Smooth muscle cell of the brain vasculature (primary cell): ENCODE measurements at regions not wholly inside any gene's neighbourhood (a gene's known extent, or its start where the extent isn't known, plus 50 kb on each side); places are given as distances from the start of the nearest gene placed in this dataset.
"Not testable (repeated sequence)": the region's sequence is repeated elsewhere in the genome, so short reads cannot be mapped to it uniquely, and the experiment has no call there.

Source experiments
- DNase-seq: peaks from one replicate; pipeline ENCODE4 v3.0.0-alpha.2; 2012; ENCODE audit warnings: low read depth, low spot score

DNA sequence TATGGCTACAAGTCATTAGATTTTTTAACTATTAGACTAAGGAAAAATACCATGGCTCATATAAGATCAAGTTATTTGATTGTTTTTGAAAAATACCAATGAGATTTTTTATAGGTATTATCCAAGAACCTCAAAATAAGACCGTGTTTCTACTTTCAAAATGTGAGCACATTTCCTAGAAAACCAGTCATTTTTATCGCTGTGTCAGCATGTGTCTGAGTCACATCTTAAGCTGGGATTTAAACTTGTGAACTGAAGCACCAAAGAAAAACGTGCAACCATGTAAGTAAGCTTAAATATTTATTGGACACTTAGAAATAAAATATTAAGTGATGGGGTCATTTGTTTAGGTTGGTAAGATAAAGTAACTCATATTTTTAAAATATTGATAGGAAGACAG, 1676.0 kb upstream of the NUDT12 start:
- no peak for DNase-seq

DNA sequence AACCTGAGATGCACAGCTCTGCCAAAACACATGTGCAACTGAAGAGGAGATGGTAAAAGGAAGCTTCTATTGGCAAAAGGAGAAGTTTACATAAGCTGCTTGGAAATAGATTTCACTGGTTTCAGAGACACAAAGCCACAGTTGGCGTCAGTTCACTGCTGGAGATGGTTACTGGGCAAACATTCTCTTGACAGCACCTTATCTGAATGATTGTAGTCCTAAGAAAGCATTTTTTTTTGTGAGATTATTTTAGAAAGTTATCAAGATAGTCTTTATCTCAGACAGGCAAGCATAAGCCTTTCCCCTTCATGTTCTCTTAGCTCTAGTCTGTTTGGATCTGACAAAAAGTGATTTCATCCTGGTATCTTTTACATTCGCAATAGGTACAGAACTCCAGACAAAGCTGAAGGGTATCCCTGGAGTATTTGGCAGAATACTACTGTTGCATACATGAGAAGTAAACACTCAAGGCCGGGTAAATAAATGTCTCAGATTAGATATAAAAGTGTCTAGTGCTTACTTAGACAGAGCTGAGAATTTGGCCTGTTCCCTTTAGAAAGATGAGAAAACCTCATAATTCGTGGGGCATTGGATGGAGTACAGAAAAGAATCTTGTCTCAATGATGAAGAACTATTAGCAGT, 1668.0 kb upstream of the NUDT12 start:
- no peak for DNase-seq

DNA sequence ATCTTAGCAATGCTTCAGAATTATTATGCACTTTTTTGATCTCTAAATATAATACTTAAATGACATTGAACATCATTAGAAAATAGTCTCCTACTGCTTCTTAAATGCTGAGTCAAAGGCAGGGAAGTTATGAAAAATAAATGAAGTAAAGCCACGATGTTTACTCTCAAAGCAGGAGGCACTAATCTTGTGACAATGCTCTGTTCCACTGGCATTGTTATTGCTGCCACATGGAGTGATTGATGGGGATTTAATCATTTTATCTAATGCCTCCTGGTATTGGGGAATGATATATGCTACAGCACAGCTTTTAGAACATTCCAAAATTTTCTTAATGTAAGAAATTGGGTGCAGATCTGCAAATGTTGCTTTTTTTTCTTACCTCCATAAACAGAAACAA, 1655.4 kb upstream of the NUDT12 start:
- no peak for DNase-seq

DNA sequence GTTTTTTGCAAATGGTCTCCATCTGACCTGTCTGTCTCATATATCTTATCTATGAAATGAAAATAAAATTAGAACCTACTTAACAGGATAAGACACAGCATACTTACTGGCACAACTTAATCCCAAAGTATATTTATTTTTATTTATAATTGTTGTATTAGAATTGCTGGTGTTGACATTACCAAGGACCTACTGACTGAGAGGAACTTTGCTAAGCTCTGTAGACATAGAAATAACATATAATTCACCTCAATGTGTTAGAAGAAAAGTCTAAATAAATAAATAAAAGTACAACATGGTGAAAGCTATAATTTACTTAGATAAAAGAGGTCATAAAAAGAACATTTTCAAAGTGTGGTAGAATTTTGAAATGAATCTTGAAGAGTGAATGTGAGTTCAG, 1650.5 kb upstream of the NUDT12 start:
- DNase-seq = no peak

DNA sequence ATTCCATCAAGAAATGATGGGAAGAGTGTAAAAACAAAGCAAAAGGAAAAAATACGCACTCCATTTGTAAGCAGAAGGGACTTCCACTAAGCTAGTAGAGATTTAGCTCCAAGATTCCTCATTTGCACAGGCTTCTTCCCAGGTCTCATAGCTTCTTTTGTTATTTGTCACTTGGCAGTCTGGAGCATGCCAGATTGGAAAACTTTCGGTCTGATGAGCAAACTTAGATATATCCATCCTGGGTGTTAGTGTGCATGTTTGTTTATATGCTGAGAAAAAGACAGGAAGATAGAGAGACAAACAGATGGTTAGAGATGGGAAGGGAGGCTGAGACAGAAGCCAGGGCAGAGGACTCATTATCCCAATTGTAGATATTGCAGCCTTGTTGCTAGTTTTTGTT, 1644.5 kb upstream of the NUDT12 start:
- no peak for DNase-seq

DNA sequence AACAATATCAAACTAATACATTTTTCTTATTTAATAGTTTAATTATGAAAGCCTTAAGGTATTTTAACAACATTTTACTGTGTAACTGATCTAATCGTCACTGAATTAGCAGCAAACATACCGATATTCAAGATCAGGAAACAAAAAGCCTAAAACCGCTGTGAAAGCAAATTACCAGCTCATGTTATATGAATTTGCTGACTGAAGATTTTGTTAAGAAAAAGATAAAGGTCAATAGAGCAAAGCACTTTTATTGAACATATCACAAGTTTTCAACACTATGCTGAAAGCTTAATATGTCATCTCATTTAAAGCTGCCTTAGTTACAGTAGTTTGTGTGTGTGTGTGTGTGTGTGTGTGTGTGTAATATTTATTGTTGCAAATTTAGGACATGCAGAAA, 1634.9 kb upstream of the NUDT12 start:
- DNase-seq = no peak

DNA sequence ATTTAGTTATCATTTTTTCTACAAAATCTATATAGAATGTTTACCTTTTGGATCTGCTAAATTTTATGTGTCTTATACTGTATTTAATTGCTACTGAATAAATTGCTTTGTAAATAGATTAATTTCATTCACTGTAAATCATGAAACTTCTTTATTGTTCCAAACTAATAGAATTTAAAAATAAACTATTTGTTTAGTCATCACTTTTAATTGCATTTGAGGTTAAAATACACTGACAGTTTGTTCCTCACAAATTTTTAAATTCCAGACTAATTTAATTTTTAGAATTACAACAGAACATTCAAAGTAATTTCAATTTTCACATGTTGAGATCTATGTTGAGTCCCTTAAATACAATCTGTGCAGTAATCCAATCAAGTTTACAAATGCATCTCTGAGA, 1633.2 kb upstream of the NUDT12 start:
- no peak for DNase-seq

DNA sequence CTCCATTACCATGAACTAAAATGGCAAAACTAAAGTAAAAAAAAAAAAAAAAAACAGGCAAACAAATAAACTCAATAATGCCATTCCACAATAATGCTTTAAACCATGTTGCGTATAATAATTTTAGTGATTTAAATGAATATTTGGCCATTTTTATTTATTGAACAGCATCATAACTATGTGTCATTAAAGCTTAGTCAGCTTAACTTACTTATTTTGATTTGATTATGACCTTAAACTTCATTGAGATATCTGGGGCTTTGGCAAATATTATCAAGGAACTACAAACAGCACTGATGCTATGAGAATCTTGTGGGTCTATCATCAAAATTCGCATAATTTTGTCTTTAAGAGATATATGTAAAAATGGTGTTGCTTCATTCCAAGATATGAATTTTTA, 1610.3 kb upstream of the NUDT12 start:
- no peak for DNase-seq

DNA sequence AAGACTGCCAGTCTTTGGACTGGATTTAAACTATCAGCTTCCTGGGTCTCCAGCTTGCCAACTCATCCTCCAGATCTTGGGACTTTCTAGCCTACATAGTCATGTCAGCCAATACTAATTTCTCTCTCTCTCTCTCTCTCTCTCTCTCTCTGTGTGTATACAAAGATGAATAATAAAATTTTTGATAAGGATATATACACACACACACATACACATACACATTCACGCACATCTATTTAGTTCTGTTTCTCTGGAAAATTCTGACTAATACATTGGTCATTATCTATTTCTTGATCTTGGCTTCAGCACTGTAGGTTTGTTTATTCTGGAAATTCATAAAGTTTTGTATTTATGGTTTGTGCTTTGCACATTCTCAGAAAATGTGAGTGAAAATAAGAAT, 1606.2 kb upstream of the NUDT12 start:
- DNase-seq = no peak

DNA sequence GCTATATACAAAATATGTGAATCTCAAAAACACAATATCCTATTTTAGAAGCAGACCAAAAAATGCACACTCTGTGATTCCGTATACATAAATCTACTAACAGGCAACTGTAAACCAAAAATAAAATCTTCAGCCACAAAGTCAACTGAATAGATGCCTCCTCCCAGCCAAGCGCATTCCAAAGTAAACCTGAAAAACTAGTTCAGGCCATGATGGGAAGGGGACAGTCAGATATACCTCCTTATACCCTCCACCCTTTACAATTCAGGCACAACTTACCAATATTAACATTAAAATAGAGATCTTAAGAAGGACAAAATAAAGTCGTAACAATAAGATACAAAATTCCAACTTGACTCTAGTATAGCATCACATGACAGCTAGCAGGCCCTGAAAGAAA, 1604.5 kb upstream of the NUDT12 start:
- no peak for DNase-seq

DNA sequence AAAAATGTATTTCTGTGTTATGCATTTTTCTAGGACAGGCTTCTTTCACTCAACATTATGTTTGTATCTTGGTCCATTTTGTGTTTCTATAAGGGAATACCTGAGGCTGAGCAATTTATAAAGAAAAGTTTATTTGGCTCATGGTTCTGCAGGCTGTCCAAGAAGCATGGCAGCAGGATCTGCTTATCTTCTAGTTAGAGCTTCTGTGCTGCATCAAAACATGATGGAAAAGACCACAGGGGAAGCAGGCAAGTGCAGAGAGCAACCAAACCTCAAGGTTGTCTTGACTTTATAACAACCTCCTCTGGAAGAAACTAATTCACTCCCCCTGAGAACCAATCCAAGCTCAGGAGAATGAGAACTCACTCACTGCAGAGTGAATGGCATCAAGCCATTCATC, 1601.0 kb upstream of the NUDT12 start:
- DNase-seq = no peak

DNA sequence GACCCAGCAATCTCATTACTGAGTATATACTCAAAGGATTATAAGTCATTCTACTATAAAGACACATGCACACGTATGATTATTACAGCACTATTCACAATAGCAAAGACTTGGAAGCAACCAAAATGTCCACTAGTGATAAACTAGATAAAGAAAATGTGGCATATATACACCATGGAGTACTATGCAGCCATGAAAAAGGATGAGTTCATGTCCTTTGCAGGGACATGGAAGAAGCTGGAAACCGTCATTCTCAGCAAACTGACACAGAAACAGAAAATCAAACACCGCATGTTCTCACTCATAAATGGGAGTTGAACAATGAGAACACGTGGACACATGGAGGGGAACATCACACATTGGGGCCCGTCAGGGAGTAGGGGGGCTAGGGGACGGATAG, 1600.0 kb upstream of the NUDT12 start:
- not testable (repeated sequence) for DNase-seq

DNA sequence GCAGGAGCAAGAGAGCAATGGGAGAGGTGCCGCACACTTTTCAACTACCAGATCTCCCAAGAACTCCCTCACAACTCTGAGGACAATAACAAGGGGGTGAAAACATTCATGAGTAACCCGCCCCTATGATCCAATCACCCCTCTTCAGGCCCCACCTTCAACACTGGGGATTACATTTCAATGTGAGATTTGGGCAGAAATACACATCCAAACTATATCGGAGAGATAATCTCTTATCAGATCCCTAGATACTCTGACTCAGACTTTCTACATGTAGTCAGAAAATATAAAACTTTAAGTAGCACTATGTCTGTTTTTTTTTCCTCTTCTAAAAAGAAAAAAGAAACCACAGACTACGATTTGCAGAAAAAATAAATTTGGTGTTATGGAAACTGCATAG, 1595.9 kb upstream of the NUDT12 start:
- no peak for DNase-seq

DNA sequence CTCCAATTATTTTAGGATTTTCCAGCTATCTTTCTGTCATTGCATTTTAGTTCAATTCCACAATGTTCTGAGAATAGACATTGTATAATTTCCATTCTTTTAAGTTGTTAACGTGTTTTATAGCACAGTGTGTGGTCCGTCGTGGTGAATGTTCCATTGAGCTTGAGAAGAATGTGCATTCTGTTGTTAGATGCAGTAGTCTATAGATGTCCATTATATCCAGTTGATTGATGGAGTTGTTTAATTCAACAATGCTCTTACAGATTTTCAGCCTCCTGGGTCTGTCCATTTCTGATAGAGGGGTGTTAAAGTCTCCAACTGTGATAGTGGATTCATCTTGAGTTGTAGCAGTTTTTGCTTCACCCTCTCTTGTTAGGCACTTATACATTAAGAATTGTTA, 1587.7 kb upstream of the NUDT12 start:
- DNase-seq = no peak

DNA sequence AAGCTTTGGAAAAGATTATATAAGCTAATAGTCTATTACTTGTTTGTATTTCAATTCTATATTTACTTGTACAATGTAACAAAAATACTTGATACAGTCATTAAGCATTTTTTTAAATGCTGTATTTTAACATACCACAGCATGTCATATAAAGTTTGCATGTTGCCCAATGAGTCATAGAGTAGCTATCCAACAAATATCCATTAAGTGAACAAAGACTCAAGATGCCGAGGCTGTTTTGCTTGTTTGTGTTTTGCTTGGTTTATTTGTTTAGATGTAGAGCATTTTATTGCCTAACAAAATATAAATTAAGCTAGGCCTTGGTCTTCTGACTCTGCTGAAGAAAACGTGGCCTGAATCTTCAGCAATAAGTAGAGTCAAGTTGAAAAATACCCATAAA, 1584.3 kb upstream of the NUDT12 start:
- no peak for DNase-seq

DNA sequence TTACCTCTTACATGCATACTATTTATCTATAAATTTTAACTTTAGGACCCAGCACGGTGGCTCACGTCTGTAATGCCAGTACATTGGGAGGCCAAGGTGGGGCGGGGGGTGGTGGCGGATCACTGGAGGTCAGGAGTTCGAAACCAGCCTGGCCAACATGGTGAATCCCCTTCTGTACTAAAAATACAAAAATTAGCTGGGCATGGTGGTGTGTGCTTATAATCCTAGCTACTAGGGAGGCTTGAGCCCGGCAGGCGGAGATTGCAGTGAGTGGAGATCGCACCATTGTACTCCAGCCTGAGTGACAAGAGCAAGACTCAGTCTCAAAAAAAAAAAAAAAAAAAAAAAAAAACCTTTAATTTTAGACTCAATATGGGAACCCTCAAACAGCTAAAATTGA, 1582.6 kb upstream of the NUDT12 start:
- DNase-seq = no peak

DNA sequence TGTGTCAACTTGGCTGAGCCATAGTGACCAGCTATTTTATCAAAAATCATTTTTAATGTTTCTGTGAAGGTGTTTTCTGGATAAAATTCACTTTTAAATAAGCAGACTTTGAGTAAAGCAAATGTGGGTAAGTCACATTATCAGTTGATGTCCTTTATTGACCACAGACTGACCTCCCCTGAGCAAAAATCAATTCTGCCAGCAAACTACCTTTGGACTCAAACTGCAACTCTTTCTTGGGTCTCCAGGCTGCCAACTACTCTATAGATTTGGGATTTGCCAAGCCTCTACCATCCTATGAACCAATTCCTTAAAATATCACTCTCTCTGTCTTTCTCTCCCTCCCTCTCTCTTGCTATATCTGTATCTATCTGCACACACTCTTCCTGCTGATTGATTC, 1571.7 kb upstream of the NUDT12 start:
- DNase-seq = no peak

DNA sequence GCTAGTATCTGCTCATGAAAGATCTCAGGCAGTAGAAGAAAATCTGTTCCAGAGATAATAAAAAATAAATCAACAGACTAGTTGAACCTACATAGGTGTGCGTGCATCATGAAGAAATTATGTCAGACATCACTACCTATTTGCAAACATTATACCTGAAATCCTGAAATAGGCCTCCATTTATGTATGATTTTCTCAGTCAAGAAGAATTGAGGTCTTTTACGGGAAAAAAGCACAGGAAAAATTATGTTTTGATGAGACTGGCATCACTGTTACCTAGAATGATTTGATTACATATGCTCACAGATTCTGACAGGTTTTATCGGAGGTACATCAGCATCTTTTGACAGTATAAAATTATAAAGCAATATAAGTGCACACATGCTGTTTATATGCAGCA, 1570.5 kb upstream of the NUDT12 start:
- no peak for DNase-seq

DNA sequence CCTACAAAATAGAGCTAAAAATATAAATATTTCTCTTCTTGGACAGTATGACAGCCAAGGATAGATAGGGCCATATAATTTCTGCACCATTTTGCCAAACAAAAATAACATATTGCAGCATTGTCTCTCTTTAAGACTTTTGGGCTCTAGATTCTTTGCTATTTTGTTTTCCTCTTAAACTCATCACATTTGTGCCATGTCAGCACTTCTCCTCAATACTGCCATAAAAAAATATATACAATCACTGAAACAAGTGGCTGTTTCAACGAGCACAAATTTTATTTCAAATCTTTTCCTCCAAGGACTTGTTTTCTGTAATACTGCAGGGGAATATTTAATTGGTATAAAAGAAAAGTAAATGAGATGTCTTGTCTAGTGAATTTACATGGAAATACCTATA, 1570.0 kb upstream of the NUDT12 start:
- no peak for DNase-seq

DNA sequence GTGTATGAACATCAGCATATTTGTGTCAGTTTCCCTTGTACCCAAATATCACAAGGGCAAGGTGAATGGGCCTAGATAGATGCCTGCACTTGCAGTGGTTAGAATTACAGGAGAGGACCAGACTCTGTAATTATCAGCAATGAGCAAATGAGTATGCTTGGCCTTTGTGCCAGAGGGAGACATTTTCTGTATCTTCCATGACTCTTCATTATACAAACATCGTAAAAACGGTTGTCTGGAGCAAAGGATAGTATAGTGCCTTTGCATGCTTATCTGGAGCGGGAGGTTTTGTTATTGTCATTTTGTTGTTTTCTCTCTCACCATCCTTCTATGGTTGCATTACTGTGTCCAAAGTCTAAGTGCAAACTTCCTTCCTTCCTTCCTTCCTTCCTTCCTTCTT, 1568.5 kb upstream of the NUDT12 start:
- no peak for DNase-seq

DNA sequence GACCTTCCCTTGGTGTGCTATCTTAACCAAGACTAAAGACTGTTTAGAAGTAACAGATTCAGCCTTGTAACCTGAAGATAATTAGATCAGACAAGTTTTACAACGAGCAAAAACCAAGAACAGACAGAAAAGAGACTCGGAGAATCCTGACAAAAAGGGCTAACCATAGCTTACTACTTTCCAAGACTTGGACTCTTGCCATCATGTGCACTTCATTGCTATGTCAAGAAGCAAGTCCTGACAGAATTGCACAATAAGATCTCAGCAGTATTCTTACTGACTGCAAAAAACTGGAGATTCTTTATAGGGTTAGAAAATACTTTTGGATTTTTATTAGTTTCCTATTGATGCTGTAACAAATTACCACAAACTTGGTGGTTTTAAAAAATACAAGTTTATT, 1539.0 kb upstream of the NUDT12 start:
- peak; percentile 28 for DNase-seq

DNA sequence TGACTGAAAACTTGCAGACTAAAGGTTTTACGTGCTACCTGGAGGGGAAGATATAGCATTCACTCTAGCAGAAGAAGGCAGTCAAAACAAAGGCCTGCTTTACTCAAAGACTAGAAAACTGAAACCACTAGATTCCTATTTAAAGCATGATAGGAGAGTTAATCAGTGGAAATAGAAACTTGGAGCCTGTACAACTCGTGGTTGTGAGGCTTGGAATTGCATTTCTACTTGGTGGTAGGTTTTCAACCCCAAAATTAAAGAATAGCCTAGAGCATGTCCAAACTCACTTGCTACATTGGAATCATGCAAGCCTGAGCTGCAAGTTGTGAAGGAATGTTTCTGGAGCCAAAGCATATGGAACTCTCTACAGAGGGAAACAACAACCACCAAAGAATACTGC, 1526.4 kb upstream of the NUDT12 start:
- no peak for DNase-seq

DNA sequence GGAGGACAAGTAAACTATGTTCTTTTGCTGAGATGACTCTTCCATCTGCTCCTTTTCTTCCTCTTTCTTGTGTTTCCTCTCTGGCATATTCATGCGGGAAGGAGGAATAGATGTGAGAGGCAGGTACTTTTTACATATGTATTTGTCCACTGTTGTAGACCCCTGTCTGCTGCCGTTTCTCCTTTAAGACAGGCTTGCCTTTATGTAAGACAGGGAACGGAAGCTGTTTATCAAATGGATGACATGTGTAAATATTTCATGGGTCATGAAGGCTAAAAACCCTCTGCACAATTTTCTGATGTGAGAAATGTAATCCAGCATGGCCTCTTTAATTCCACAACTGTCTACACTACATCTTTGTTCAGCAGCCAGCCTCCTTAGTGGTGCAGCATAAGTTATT, 1525.5 kb upstream of the NUDT12 start:
- DNase-seq = no peak

DNA sequence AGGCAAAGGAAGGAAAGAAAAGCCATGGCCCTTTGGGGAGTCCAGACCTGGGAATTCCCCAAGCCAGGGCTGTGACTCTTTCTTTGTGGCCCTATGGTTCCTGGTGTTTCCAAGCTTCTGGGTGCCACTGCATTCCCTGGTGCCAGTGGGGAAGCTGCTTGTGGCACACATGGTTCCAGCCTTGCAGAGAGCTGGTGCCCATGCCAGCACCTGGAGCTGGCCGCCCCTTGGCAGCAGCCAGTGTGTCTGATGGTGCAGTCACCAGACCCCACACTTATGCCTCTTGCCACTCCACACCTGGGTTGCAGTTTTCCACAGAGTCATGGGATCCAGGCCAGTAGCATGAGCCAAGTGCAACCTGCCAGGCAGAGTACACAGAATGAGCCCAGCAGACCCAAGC, 1495.3 kb upstream of the NUDT12 start:
- no peak for DNase-seq
